ENCODE measurements at regions not wholly inside any gene's neighbourhood (a gene's known extent, or its start where the extent isn't known, plus 50 kb on each side); places are given as distances from the start of the nearest gene placed in this dataset.

DNA sequence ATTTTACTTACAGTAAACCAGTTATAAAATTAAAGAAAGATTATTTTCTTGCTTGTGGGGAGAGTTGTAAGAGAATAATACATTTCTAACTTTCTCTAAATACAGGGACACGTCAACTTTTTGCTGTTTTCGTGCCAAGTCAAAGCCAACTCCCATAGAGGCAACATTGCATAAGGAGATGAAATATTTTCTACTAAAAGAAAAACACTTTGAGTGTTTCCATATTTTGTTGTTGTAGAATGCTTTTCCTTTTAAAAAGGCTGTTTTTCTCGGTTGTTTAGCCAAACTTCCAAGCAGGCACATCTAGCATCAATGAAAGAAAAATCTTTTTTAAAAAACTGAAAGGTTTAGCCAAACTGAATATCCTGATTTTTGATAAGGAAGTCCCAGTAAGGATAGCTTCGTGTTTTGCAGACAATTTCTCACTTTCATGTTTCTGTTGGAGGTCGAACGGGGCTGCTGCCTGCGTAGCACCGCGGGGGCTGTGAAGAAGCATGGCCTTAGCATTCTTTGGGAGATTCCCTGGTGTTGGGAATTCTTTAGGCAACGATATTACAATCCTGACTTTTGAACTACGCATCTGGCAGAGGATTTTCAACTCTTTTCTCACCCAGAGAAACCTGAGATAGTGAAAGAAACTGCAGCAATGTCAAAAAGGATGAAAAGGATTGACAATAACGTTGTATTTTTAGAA, 108.1 kb upstream of the FBXL7 start:
- no peak for TF ChIP-seq CTCF (conservative IDR thresholded peaks at IDR 0.05; ENCODE audit: low read depth, low read length)
- no peak for TF ChIP-seq EZH2phosphoT487 (IDR thresholded peaks at IDR 0.05; ENCODE audit: borderline replicate concordance, low read length)
- TF ChIP-seq EZH2 (IDR thresholded peaks at IDR 0.05; ENCODE audit: low read length, unreplicated experiment) = no peak

All from PC-3 (cell line).